IMR-90 (cell line): ENCODE measurements at regions not wholly inside any gene's neighbourhood (a gene's known extent, or its start where the extent isn't known, plus 50 kb on each side); places are given as distances from the start of the nearest gene placed in this dataset.

ENCODE experiments used
- ATAC-seq: fragments of 200-7000 bp; cut with Tn5 transposase; 2 replicates; pipeline ENCODE4 v1.9.1; 2020; ENCODE audit warnings: low read depth, mild to moderate bottlenecking, moderate library complexity
- BruUV-seq: library from RNA; stranded (reverse); fragments of 400-500 nt; replicated peaks from 2 replicates; lab custom pipeline; 2021; lab: Mats Ljungman, UMichigan
- CTCF ChIA-PET: fragments of 300-600 bp; formaldehyde crosslinking; extraction: SDS; loops from one replicate; lab custom pipeline; 2021; ENCODE audit warnings: antibody characterized with exemption; lab: Yijun Ruan, JAX
- POLR2A ChIA-PET: fragments of 300-600 bp; sonication (Branson Sonifier 250); formaldehyde crosslinking; loops from one replicate; lab custom pipeline; 2022; ENCODE audit warnings: antibody characterized with exemption; ENCODE audit not compliant: unreplicated experiment; lab: Charles Lee
- DNase-seq: peaks from one replicate; pipeline ENCODE4 v3.0.0; 2013
- H2AFZ ChIP-seq: replicated peaks from 2 replicates; pipeline ENCODE3; 2013; ENCODE audit warnings: low read length, mild to moderate bottlenecking; ENCODE audit not compliant: poor library complexity
- H2AK5ac ChIP-seq: 2 replicates; pipeline ENCODE4 v1.6.1; 2013; ENCODE audit warnings: low read depth, low read length, inconsistent platforms
- H2AK9ac ChIP-seq: replicated peaks from 2 replicates; pipeline ENCODE3; 2013; ENCODE audit warnings: mild to moderate bottlenecking, low read depth, low read length, moderate library complexity; ENCODE audit not compliant: poor library complexity
- H2BK120ac ChIP-seq: 2 replicates; pipeline ENCODE4 v1.6.1; 2013; ENCODE audit warnings: low read depth, low read length, inconsistent platforms
- H2BK15ac ChIP-seq: 3 replicates; pipeline ENCODE4 v1.6.1; 2013; ENCODE audit warnings: low read depth, low read length, inconsistent platforms
- H2BK20ac ChIP-seq: 2 replicates; pipeline ENCODE4 v1.6.1; 2013; ENCODE audit warnings: low read depth, mild to moderate bottlenecking, inconsistent platforms, low read length, moderate library complexity
- H2BK5ac ChIP-seq: 2 replicates; pipeline ENCODE4 v1.6.1; 2013; ENCODE audit warnings: mild to moderate bottlenecking, low read depth, low read length, inconsistent platforms; ENCODE audit not compliant: poor library complexity, severe bottlenecking
- H3K14ac ChIP-seq: replicated peaks from 2 replicates; pipeline ENCODE4 v1.6.1; 2013; ENCODE audit warnings: low read depth, low read length, inconsistent platforms
- H3K18ac ChIP-seq: 2 replicates; pipeline ENCODE4 v1.6.1; 2013; ENCODE audit warnings: low read depth, low read length, control low read depth
- H3K23ac ChIP-seq: 2 replicates; pipeline ENCODE4 v1.6.1; 2013; ENCODE audit warnings: low read depth, low read length, inconsistent platforms
- H3K27ac ChIP-seq: 2 replicates; pipeline ENCODE4 v1.5.1; 2013; ENCODE audit warnings: mild to moderate bottlenecking, control low read depth, low read length; ENCODE audit not compliant: insufficient read depth
- H3K27me3 ChIP-seq: 2 replicates; pipeline ENCODE4 v1.6.1; 2013; ENCODE audit warnings: low read length; ENCODE audit not compliant: control insufficient read depth, insufficient read depth
- H3K36me3 ChIP-seq: 2 replicates; pipeline ENCODE4 v1.6.1; 2013; ENCODE audit warnings: low read length, mixed read lengths; ENCODE audit not compliant: control insufficient read depth, insufficient read depth
- H3K4ac ChIP-seq: 2 replicates; pipeline ENCODE4 v1.6.1; 2013; ENCODE audit warnings: low read depth, low read length, inconsistent platforms
- H3K4me1 ChIP-seq: 2 replicates; pipeline ENCODE4 v1.6.1; 2013; ENCODE audit warnings: low read length, mixed read lengths; ENCODE audit not compliant: control insufficient read depth, insufficient read depth
- H3K4me2 ChIP-seq: 2 replicates; pipeline ENCODE4 v1.6.1; 2013; ENCODE audit warnings: low read depth, mild to moderate bottlenecking, control low read depth, low read length, moderate library complexity
- H3K4me3 ChIP-seq: 2 replicates; pipeline ENCODE4 v1.5.1; 2013; ENCODE audit warnings: low read depth, mild to moderate bottlenecking, control low read depth, low read length, moderate library complexity; ENCODE audit not compliant: insufficient read depth
- H3K56ac ChIP-seq: 2 replicates; pipeline ENCODE4 v1.6.1; 2013; ENCODE audit warnings: low read length, inconsistent platforms; ENCODE audit not compliant: insufficient read depth; ENCODE audit errors: extremely low read depth
- H3K79me1 ChIP-seq, 2 experiments: 2 replicates each; pipeline ENCODE4 v1.6.1; 2013; ENCODE audit warnings: low read length in 2 of 2, inconsistent platforms in 1 of 2, low read depth in 1 of 2
- H3K9ac ChIP-seq: 2 replicates; pipeline ENCODE4 v1.6.1; 2013; ENCODE audit warnings: low read depth, low read length, control low read depth
- H3K9me1 ChIP-seq: 2 replicates; pipeline ENCODE4 v1.6.1; 2013; ENCODE audit warnings: low read length, inconsistent platforms; ENCODE audit not compliant: insufficient read depth
- H3K9me3 ChIP-seq: 2 replicates; pipeline ENCODE4 v1.6.1; 2013; ENCODE audit warnings: low read length; ENCODE audit not compliant: control insufficient read depth, insufficient read depth
- H4K20me1 ChIP-seq: 2 replicates; pipeline ENCODE4 v1.6.1; 2013; ENCODE audit warnings: low read length, inconsistent platforms; ENCODE audit not compliant: insufficient read depth
- H4K5ac ChIP-seq: 2 replicates; pipeline ENCODE4 v1.6.1; 2013; ENCODE audit warnings: mild to moderate bottlenecking, low read depth, low read length, control low read depth
- H4K8ac ChIP-seq, 2 experiments: 2 replicates each; pipeline ENCODE4 v1.6.1; 2013; ENCODE audit warnings: low read depth in 2 of 2, low read length in 2 of 2, control low read depth in 1 of 2, inconsistent platforms in 1 of 2
- H4K91ac ChIP-seq: 2 replicates; pipeline ENCODE4 v1.6.1; 2013; ENCODE audit warnings: low read depth, low read length, inconsistent platforms; ENCODE audit not compliant: insufficient read depth
- BHLHE40 ChIP-seq: fragments of 150-350 bp; IDR thresholded peaks from 2 replicates; pipeline ENCODE4 v1.6.1; 2016; ENCODE audit warnings: mild to moderate bottlenecking, low read depth, low read length
- CEBPB ChIP-seq: IDR thresholded peaks from 2 replicates; pipeline ENCODE4 v1.6.1; 2012; ENCODE audit warnings: low read depth, low read length, improper control_type of control experiment
- CHD1 ChIP-seq: IDR thresholded peaks from 2 replicates; pipeline ENCODE4 v1.6.1; 2012; ENCODE audit warnings: low read depth, low read length, improper control_type of control experiment
- CTCF ChIP-seq: conservative IDR thresholded peaks from 2 replicates; pipeline ENCODE4 v1.5.1; 2012; ENCODE audit warnings: mild to moderate bottlenecking, low read depth, low read length, improper control_type of control experiment
- FOS ChIP-seq: fragments of 150-350 bp; IDR thresholded peaks from 2 replicates; pipeline ENCODE4 v1.6.1; 2016; ENCODE audit warnings: low read depth, low read length
- MAFK ChIP-seq: IDR thresholded peaks from 2 replicates; pipeline ENCODE4 v1.6.1; 2012; ENCODE audit warnings: low read depth, low read length, improper control_type of control experiment
- MAZ ChIP-seq: IDR thresholded peaks from 2 replicates; pipeline ENCODE4 v1.6.1; 2012; ENCODE audit warnings: low read depth, mild to moderate bottlenecking, low read length, improper control_type of control experiment, moderate library complexity, borderline replicate concordance
- MXI1 ChIP-seq: IDR thresholded peaks from 2 replicates; pipeline ENCODE4 v1.6.1; 2012; ENCODE audit warnings: low read depth, mild to moderate bottlenecking, low read length, moderate library complexity, borderline replicate concordance
- NFE2L2 ChIP-seq: fragments of 150-350 bp; IDR thresholded peaks from 2 replicates; pipeline ENCODE4 v1.6.1; 2016; ENCODE audit warnings: low read depth, mild to moderate bottlenecking, low read length
- RAD21 ChIP-seq: IDR thresholded peaks from 2 replicates; pipeline ENCODE4 v1.6.1; 2012; ENCODE audit warnings: low read length, improper control_type of control experiment
- RCOR1 ChIP-seq: IDR thresholded peaks from 2 replicates; pipeline ENCODE4 v1.6.1; 2012; ENCODE audit warnings: mild to moderate bottlenecking, low read length, improper control_type of control experiment; ENCODE audit not compliant: insufficient replicate concordance
- RFX5 ChIP-seq: IDR thresholded peaks from 2 replicates; pipeline ENCODE4 v1.8.0; 2012; ENCODE audit warnings: low read depth, mild to moderate bottlenecking, low read length, moderate library complexity
- WGBS, 2 experiments: methylation state at CpG; one replicate each; pipeline versions ENCODE4 v1.1.5 to v1.1.7; 2013; ENCODE audit warnings: missing lambda C conversion rate in 2 of 2; ENCODE audit not compliant: insufficient read length in 1 of 2; ENCODE audit errors: extremely low coverage in 2 of 2; 5-methylcytosine and 5-hydroxymethylcytosine counted together
- dilution Hi-C: fragments of 300-500 bp; cut with HindIII; formaldehyde crosslinking; loops from one replicate; pipeline ENCODE4 v1.14.3; 2018; ENCODE audit warnings: low sequenced_read_pairs; ENCODE audit not compliant: unreplicated experiment
- in situ Hi-C: fragments of 300-500 bp; cut with MboI; formaldehyde crosslinking; loops from 3 replicates; pipeline ENCODE4 v1.14.3; 2019; ENCODE audit warnings: low sequenced_read_pairs, inconsistent platforms, mixed read lengths
- intact Hi-C: fragments of 100-400 bp; cut with micrococcal nuclease; formaldehyde crosslinking; loops from 2 replicates; pipeline ENCODE4 v1.10.0; 2022

DNA sequence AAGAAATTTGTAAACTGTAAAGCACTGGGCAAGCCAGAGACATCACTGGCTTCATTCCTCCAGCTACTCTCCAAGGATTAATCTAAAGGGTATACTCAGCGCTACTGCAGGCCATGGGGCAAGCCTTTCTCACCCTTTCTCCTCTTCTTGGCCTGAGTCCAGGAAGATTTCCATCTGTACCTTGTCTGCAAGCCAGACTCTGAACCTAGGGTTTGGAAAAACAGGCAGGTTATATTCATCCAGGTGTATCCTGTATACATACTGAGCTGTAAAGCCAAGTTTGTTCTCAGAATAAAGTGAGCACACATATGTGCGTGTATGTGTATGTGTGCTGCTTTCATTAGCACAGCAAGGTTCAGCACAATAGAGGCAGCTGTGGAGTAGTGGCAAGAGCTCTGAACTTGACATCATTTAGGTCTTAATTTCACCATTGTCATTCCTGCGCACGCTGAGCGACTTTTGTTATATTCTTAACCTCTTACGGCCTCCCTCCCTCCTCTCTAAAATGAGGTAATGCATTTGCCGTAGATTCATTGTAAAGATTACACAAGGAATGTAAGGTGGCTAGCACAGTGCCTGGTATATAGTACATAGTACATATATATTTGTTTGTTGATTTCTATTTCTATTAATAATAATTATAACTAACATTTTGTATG is 128.1 kb upstream of the JUN start:
- H3K36me3 ChIP-seq: no peaks in the 10 kb centered on the region
- H3K9me1 ChIP-seq: no peaks in the 10 kb centered on the region
- no peak overlapping the region for H2AK5ac ChIP-seq
- H4K91ac ChIP-seq: no peak overlapping the region
- intact Hi-C loops: no loop called here
- no peak overlapping the region for H3K56ac ChIP-seq
- in situ Hi-C loops: no loop called here
- H3K9ac ChIP-seq: no peak overlapping the region
- POLR2A ChIA-PET: no interaction called here
- H3K79me1 ChIP-seq: no peaks in the 10 kb centered on the region
- no peak overlapping the region for H2AK9ac ChIP-seq
- no peak overlapping the region for H3K4me2 ChIP-seq
- H3K4me1 ChIP-seq: peaks cover 4% of the 10 kb centered on the region; the same call in 1 of the 2 replicates
- no peaks in the 10 kb centered on the region for H4K20me1 ChIP-seq
- no peak overlapping the region for H2BK5ac ChIP-seq
- H3K14ac ChIP-seq: no peak overlapping the region
- H3K18ac ChIP-seq: no peak overlapping the region
- H3K9me3 ChIP-seq: no peaks in the 10 kb centered on the region
- H3K23ac ChIP-seq: no peak overlapping the region
- no CpG with 5 or more reads among the region's 7 CpGs for whole genome bisulfite sequencing, 2 experiments
- H2BK20ac ChIP-seq: no peak overlapping the region
- CTCF ChIA-PET: no interaction called here
- TF ChIP-seq FOS: no peak
- no peak for TF ChIP-seq BHLHE40
- TF ChIP-seq NFE2L2: no peak
- TF ChIP-seq CHD1: no peak
- TF ChIP-seq CTCF: no peak
- no peak for TF ChIP-seq CEBPB
- TF ChIP-seq MXI1: no peak
- TF ChIP-seq MAZ: no peak
- no peak for TF ChIP-seq RFX5
- no peak for TF ChIP-seq RAD21
- TF ChIP-seq RCOR1: no peak
- no peak for TF ChIP-seq MAFK
- H4K8ac ChIP-seq: no peak overlapping the region
- no peak overlapping the region for H3K4ac ChIP-seq
- ATAC-seq (no peak), DNase-seq (no peak)
- no peak overlapping the region for H2BK120ac ChIP-seq
- H3K4me3 ChIP-seq: no peak overlapping the region
- no peaks in the 10 kb centered on the region for H3K27me3 ChIP-seq
- no peak overlapping the region for H4K5ac ChIP-seq
- peak overlapping the region; percentile 25; the same call in 1 of the 3 replicates for H2BK15ac ChIP-seq
- dilution Hi-C loops: no loop called here
- no peak overlapping the region for H3K27ac ChIP-seq
- H2AFZ ChIP-seq: no peak overlapping the region
- BruUV-seq: no TSS peak
